Uterus (tissue), 3 donors: ENCODE measurements at regions not wholly inside any gene's neighbourhood (a gene's known extent, or its start where the extent isn't known, plus 50 kb on each side); places are given as distances from the start of the nearest gene placed in this dataset.

ENCODE experiments used
- DNase-seq, 2 donors: peaks; one replicate each; pipeline ENCODE4 v3.0.0-alpha.2; 2019 to 2020
- H3K27ac ChIP-seq, 2 donors: fragments of 200-600 bp; sonication (generic); 1 replicate in 1 of 2; 2 replicates in 1 of 2; pipeline ENCODE4 v1.5.1; 2016 to 2018
- H3K27me3 ChIP-seq, 2 donors: fragments of 200-600 bp; sonication (generic); one replicate each; pipeline ENCODE4 v1.5.1; 2018 to 2019; ENCODE audit warnings: control low read depth in 1 of 2
- H3K36me3 ChIP-seq, 2 donors: fragments of 200-600 bp; sonication (generic); one replicate each; pipeline ENCODE4 v1.5.1; 2019; ENCODE audit warnings: control low read depth in 1 of 2
- H3K4me1 ChIP-seq, 2 donors: fragments of 200-600 bp; sonication (generic); one replicate each; pipeline ENCODE4 v1.5.1; 2018 to 2019; ENCODE audit warnings: control low read depth in 1 of 2
- H3K4me3 ChIP-seq, 2 donors: fragments of 200-600 bp; sonication (generic); 1 replicate in 1 of 2; 2 replicates in 1 of 2; pipeline ENCODE4 v1.5.1; 2018 to 2019; ENCODE audit warnings: mild to moderate bottlenecking in 1 of 2
- H3K9me3 ChIP-seq, 2 donors: fragments of 200-600 bp; sonication (generic); one replicate each; pipeline ENCODE4 v1.5.1; 2019; ENCODE audit warnings: control low read depth in 1 of 2
- POLR2A ChIP-seq, 2 donors: fragments of 450-650 bp; IDR thresholded peaks; one replicate each; pipeline ENCODE4 v1.6.1; 2016; ENCODE audit warnings: antibody characterized with exemption in 2 of 2, mild to moderate bottlenecking in 1 of 2, moderate library complexity in 1 of 2
- intact Hi-C: fragments of 100-400 bp; cut with DNase I; formaldehyde crosslinking; loops from one replicate; pipeline ENCODE4 v1.15.1; 2023; ENCODE audit warnings: low total_unique reads
- TF ChIP-seq, protein P1 (sequence below), 4 experiments: fragments of 200-600 bp in 2 of 4; fragments of 450-650 bp in 2 of 4; sonication (generic) in 2 of 4; IDR thresholded peaks; one replicate each; pipeline ENCODE4 v1.5.1; 2016 to 2019; ENCODE audit warnings: antibody characterized with exemption in 4 of 4, mild to moderate bottlenecking in 2 of 4, moderate library complexity in 1 of 4
- donor health status: DM: yes; HTN: yes; CAD: no.

DNA sequence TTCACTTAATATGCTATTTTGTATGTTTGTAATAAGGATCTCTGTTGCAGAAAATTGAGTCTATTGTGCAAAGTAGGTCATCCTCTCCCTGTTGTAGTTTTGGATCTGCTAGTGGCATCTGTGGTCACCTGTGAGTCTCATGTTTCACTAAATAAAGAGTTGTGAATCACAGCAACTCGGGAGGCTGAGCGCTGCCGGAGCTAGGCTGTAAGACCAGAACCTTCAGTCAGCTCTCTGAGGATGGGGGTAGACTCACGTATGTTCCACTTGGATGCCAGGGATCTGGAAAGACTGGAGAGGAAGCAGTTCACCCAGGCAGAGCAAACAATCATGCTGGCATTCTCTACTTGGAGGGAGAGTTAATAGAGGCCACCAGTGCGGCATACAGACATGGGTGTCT is 187.3 kb upstream of the FOXA2 start:
- no peak for DNase-seq
- no peak overlapping the region for H3K27ac ChIP-seq
- H3K9me3 ChIP-seq, result no peaks in the 10 kb centered on the region
- no peaks in the 10 kb centered on the region for H3K27me3 ChIP-seq
- H3K4me3 ChIP-seq, result no peak overlapping the region
- TF ChIP-seq, protein P1, sequence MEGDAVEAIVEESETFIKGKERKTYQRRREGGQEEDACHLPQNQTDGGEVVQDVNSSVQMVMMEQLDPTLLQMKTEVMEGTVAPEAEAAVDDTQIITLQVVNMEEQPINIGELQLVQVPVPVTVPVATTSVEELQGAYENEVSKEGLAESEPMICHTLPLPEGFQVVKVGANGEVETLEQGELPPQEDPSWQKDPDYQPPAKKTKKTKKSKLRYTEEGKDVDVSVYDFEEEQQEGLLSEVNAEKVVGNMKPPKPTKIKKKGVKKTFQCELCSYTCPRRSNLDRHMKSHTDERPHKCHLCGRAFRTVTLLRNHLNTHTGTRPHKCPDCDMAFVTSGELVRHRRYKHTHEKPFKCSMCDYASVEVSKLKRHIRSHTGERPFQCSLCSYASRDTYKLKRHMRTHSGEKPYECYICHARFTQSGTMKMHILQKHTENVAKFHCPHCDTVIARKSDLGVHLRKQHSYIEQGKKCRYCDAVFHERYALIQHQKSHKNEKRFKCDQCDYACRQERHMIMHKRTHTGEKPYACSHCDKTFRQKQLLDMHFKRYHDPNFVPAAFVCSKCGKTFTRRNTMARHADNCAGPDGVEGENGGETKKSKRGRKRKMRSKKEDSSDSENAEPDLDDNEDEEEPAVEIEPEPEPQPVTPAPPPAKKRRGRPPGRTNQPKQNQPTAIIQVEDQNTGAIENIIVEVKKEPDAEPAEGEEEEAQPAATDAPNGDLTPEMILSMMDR (IDR thresholded peaks at IDR 0.05), result no peak
- TF ChIP-seq POLR2A (IDR thresholded peaks at IDR 0.05), result no peak
- no peaks in the 10 kb centered on the region for H3K36me3 ChIP-seq
- intact Hi-C loops, result no loop called here
- no peaks in the 10 kb centered on the region for H3K4me1 ChIP-seq

DNA sequence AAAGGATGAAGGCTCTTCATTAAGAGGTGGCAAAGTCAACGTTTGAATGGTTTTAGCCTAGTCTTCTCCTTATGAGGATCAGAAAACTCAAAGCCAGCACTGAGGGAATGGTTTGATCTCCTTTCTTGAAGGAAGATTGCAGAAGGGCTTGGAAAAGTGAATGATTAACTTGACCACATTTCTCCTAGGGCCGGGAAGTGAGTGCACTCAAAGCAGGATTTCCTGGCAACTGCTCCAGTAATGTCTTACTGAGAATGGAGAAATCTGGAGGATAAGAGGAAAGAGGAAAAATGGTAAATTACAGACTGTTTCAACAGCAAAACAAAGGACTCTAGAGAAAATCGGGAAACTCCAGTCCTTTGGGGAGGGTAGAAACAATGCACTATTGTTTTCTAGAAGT is 189.0 kb upstream of the FOXA2 start:
- no peaks in the 10 kb centered on the region for H3K36me3 ChIP-seq
- no peak overlapping the region for H3K27ac ChIP-seq
- no peak for DNase-seq
- no peaks in the 10 kb centered on the region for H3K9me3 ChIP-seq
- H3K4me1 ChIP-seq, result no peaks in the 10 kb centered on the region
- no peak overlapping the region for H3K4me3 ChIP-seq
- intact Hi-C loops, result no loop called here
- no peaks in the 10 kb centered on the region for H3K27me3 ChIP-seq
- TF ChIP-seq, protein P1 (IDR thresholded peaks at IDR 0.05), result no peak
- TF ChIP-seq POLR2A (IDR thresholded peaks at IDR 0.05), result no peak

DNA sequence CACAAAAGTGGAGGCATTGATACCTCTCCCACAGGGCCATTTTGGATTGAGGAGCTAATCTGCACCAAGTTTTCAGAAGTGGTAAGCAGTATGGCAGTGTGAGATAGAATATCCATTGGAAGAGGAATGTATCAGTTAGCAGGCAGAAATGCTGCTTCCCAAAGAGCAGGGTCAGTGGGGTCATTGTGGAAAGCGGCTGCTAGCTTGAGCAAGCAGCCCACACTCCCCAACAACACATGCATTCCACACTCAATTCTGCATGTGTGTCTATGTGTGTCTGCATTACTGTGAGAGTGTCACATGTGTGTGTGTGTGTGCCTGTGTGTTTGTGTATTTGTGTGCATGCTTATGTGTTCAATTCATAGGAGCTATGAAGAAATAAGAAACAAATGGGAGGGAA is 190.9 kb upstream of the FOXA2 start:
- H3K4me1 ChIP-seq, result no peaks in the 10 kb centered on the region
- DNase-seq, result no peak
- intact Hi-C loops, result no loop called here
- no peaks in the 10 kb centered on the region for H3K27me3 ChIP-seq
- H3K36me3 ChIP-seq, result no peaks in the 10 kb centered on the region
- no peaks in the 10 kb centered on the region for H3K9me3 ChIP-seq
- no peak for TF ChIP-seq POLR2A (IDR thresholded peaks at IDR 0.05)
- TF ChIP-seq, protein P1 (IDR thresholded peaks at IDR 0.05), result no peak
- no peak overlapping the region for H3K4me3 ChIP-seq
- H3K27ac ChIP-seq, result no peak overlapping the region

DNA sequence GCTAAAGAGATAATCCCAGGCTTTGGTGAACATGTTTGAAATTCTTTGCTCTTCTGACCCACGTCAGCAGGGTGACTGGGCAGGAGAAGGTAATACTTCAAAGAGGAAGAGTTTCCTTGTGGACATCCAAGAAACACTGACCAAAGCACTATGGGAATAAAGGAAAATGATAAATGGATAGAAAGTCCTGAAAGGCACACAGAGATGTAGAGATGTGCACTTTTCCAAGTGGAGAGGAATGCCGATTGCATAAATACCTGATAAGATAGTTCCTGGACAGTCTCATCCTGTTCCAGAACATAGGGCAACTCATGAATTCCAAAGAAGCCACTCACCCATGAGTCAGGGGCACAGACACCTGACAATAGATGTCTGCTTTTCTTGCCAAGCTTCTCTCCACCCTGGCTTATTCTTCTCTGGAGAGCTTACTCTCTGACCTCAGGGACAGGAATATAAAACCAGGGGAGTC is 191.3 kb upstream of the FOXA2 start:
- DNase-seq, result no peak
- no peak overlapping the region for H3K27ac ChIP-seq
- H3K27me3 ChIP-seq, result no peaks in the 10 kb centered on the region
- H3K9me3 ChIP-seq, result no peaks in the 10 kb centered on the region
- TF ChIP-seq POLR2A (IDR thresholded peaks at IDR 0.05), result no peak
- TF ChIP-seq, protein P1 (IDR thresholded peaks at IDR 0.05), result no peak
- H3K4me3 ChIP-seq, result no peak overlapping the region
- intact Hi-C loops, result no loop called here
- no peaks in the 10 kb centered on the region for H3K4me1 ChIP-seq
- no peaks in the 10 kb centered on the region for H3K36me3 ChIP-seq

DNA sequence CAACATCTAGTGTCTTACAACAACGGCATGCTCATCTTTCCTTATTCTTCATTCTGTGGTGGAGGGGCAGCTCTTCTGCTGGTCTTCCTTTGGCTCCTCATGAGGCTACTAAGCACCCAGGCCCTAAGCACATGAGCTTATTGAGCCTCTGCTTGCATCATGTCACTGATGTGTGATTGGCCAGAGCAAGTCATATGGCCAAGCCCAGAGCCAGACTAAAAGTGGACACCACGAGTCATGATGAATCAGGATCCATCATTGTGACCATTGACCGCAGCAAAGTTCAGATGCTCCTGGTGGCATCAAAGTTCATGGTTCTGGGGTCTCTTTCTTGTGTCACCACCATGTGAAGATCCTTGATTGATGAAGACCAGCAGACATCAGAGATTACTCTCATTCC is 192.0 kb upstream of the FOXA2 start:
- Histone ChIP-seq H3K27me3 (no peaks in the 10 kb centered on the region), H3K27ac (no peak overlapping the region), H3K4me1 (no peaks in the 10 kb centered on the region), H3K4me3 (no peak overlapping the region), H3K9me3 (no peaks in the 10 kb centered on the region), H3K36me3 (no peaks in the 10 kb centered on the region)
- TF ChIP-seq, protein P1 (IDR thresholded peaks at IDR 0.05), result no peak
- TF ChIP-seq POLR2A (IDR thresholded peaks at IDR 0.05), result no peak
- DNase-seq, result no peak
- intact Hi-C loops, result no loop called here
